HG02938 (cell line): ENCODE measurements at regions not wholly inside any gene's neighbourhood (a gene's known extent, or its start where the extent isn't known, plus 50 kb on each side); places are given as distances from the start of the nearest gene placed in this dataset.
"Not testable (repeated sequence)": the region's sequence is repeated elsewhere in the genome, so short reads cannot be mapped to it uniquely, and the experiment has no call there.

Experiments
- ATAC-seq: cut with Tn5 transposase; IDR thresholded peaks from one replicate; pipeline ENCODE4 v1.9.1; 2021; ENCODE audit warnings: mild to moderate bottlenecking, moderate library complexity; ENCODE audit not compliant: unreplicated experiment

DNA sequence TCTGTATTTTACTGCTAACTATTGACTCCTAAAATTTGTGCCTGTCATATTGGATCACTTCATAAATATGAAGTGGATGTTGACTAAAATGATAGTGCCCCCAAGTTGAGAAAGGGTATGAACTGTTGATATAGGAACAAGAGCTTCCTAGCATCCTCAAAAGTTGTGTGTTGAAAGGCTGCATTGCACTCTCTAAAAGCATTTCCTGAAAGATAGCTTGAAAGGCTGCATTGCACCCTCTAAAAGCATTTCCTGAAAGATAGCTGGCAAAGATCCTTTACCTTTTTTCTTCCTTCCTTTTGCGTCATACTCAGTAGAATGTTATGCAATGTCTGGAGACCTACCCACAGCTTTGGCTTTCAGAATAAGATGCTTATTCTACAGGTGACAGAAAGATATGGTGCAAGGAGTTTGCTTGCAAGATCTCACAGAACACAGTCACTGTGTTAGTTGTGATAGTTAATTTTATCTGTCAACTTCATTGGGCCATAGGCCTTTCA is 274.6 kb upstream of the GALNTL6 start:
- no peak for ATAC-seq

DNA sequence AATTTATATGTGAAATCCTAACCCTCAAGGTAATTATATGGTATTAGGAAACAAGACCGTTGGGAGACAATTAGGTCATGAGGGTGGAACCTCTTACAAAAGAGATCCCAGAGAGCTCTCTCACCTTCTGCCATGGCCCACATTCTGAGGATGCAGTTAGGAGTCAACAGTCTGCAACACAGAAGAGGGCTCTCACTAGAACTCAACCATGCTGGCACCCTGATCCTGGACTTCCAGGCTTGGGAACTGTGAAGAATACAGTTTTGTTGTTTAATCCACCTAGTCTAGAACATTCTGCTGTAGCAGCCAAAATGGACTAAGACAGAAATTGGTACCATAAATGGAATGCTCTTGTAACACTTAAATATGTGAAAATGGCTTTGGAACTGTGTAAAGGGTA is 278.8 kb upstream of the GALNTL6 start:
- no peak for ATAC-seq

DNA sequence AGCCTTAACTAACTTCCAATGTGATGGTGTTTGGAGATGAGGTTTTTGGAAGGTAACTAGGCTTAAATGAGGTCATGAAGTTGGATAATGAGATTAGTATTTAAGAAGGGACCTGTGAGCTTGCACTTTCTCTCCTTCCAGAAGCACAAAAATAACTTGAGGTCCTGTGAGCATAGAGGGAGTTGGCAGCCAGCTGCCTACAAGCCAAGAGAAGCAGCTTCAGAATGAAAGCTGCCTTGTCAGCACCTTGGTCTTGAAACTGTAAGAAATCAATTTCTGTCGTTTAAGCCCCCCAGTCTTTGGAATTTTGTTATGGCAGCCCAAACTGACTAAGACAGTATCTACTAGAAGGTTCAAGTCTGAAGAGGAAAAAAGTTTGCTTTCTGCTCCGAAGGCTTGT is 280.2 kb upstream of the GALNTL6 start:
- ATAC-seq = no peak

- ATAC-seq = no peak
Measured at GRCh38 chr4:171524903-171525302, 288.3 kb upstream of the GALNTL6 start.

DNA sequence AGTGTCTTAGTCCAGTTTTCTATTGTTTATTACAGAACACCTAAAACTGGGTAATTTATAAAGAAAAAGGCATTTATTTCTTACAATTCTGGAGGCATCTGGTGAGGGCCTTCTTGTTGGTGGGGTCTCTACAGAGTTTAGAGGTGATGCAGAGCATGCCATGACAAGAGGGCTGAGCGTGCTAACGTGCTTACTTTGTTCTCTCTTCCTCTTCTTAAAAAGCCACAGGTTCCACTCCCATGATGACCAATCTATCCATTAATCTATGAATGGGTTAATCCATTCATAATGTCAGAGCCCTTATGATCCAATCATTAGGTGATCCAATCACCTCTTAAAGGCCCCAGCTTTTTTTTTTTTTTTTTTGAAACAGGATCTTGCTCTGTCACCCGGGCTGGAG is 291.5 kb upstream of the GALNTL6 start:
- no peak for ATAC-seq

GRCh38 chr4:171519457-171519856 is 293.7 kb upstream of the GALNTL6 start:
- ATAC-seq = no peak

DNA sequence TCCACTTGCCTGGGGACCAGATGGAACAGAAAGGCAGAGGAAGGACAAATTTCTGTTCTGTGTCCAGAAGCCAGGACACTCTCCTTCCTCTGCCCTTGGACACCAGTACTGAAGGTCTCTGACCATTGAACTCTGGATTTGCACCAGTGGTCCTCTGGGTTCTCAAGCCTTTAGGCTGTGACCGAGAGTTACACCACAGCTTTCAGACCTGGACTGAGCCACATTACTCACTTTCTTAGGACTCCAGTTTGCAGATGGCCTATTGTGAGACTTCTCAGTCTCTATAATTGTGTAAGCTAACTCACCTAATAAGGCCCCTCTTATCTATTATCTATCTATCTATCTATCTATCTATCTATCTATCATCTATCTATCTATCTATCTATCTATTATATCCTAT is 295.3 kb upstream of the GALNTL6 start:
- no peak for ATAC-seq

DNA sequence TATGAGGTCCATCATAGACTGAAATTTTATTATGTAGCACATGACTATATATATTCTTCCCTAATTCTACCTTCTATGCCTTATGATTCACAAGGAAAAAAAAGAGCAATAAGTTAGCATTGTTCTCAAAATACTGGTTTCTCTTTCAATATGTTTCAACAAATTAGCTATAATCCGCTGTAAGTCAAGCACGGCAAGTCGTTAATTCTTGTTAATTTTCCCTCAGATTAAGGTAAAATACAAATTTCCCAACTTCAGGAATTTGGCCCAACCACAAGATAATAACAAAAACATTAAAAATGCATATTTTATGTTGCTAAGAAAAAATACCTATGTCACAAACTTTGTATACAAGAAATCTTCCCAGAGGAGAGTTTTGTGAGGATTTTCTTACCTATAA is 296.5 kb upstream of the GALNTL6 start:
- ATAC-seq = no peak

DNA sequence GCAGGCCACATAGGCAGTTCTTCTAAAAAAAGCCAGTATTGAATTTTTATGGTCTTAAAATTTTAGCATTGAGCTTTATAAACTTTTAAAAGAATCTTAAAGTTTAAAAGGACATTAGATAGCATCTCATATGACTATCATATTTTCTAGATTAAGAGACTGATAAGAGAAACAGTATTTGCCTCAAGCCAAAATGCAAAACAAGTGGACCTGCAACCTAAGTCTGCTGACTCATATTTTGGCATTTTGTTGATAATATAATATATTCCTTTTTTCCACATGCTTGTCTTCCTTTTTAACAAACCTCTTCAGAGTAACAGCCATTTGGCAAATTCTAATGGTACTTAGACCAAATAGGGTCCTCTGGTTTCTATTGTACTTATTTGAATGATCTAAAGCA is 328.5 kb upstream of the GALNTL6 start:
- ATAC-seq = no peak

- ATAC-seq = no peak
Measured at GRCh38 chr4:171478181-171478580, 335.0 kb upstream of the GALNTL6 start.

DNA sequence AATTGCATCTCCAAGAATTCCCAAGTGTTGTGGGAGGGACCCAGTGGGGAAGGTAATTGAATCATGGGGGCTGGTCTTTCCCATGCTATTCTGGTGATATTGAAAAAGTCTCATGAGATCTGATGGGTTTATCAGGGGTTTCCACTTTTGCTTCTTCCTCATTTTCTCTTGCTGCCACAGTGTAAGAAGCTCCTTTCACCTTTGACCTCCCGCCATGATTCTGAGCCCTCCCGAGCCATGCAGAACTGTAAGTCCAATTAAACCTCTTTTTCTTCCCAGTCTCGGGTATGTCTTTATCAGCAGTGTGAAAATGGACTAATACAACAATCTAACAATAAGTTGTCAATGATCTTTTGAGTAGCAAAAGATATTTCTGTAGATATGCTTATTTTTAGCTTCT is 338.1 kb upstream of the GALNTL6 start:
- not testable (repeated sequence) for ATAC-seq

- no peak for ATAC-seq
Measured at GRCh38 chr4:171473155-171473554, 340.0 kb upstream of the GALNTL6 start.

- no peak for ATAC-seq
Measured at GRCh38 chr4:171472230-171472629, 341.0 kb upstream of the GALNTL6 start.

DNA sequence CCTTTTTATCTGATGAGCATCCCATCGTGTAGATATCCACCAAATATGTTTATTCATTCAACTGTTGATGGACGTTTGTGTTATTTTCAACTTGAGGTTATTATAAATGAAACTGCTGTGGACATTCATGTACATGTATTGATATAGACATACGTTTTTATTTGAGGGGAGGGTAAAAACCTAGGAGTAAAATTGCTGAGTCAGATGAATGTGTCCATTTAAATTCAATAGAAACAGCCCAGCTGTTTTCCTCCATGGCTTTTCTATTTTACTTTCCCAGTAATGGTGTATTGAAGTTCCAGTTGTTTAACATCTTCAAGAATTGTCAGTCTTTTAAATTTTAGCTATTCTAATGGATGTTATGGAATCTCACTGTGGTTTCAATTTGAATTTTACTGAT is 348.7 kb upstream of the GALNTL6 start:
- ATAC-seq = no peak

DNA sequence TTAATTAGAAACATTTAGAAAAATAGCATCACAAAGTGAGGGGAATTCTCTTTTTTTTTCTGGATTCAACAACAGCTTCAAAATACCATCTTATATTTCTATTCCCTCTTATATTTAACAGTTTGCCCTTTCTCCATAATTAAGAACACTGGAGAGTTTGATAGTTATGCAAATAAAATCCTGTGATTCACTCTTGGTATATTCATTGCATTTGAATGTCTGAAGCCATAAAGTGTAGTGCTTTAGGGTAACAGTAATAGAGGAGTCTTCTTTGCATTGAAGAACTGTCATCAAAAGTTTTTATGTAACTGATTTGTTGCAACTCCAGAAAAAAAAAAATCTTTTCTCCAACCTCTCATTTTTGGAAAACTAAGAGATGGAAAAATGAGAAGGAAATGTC is 352.0 kb upstream of the GALNTL6 start:
- no peak for ATAC-seq

- no peak for ATAC-seq
Measured at GRCh38 chr4:171448919-171449481, 364.2 kb upstream of the GALNTL6 start.

- no peak for ATAC-seq
Measured at GRCh38 chr4:171448358-171448757, 364.8 kb upstream of the GALNTL6 start.

DNA sequence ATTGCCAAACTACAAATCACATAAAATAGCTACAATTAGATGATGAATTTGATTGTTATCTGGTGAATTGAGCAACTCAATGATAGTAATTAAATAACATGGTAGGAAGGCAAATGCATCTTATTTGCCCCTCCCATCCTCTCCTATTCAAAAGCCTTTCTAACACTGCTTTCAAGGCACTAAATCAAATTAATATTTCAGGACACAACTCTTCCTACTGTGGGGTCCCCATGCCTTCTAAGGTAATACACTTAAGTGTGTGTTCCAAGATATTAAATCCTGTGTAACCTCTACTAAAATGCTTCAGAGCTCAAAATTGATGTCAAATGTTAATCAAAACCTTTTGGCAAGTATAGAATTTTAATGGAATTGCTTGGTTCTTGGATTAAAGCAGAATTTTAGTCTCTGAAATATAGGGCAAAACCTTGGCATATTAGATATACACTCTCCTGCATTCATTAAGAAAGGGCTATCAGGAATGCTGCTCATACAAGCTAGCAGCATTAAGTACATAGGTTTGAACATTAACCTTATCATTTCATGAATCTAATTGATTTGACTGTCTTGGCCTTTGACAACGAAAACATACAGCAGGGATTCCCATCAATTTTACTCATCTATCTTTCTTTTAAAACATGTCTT is 371.8 kb upstream of the GALNTL6 start:
- ATAC-seq = no peak

DNA sequence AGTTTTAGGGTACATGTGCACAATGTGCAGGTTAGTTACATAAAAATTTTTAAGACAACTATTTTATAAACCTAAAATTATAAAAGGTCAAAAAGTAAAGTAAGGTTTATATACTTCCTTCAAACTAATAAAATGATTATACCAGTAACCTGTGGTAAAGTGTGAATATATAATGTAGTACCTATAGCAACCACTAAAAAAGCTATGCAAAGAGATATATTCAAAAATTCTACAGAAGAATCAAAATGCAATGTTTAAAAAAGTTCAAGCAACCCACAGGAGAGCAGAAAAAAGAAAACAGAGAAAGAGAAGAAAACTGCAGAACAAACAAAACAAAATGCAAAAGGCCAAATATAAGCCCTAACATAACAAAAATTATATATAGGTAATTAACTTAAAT is 379.5 kb upstream of the GALNTL6 start:
- no peak for ATAC-seq

DNA sequence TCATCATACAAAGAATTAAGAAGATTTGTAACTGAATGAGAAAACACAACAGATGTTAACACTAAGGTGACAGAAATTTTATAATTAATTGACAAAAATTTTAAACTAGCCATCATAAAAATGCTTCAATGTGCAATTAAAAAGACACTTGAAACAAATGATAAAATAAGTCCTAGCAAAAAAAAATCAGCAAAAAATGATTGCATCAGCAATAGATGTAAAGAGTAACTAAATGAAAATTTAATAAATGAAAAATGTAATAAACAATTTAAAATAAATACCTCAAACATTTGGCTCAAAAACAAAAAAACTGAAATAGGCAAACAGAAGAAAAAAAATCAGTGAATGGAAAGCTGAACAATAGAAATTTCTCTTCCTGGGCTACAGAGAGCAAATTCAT is 380.7 kb upstream of the GALNTL6 start:
- no peak for ATAC-seq

GRCh38 chr4:171430495-171430894 is 382.7 kb upstream of the GALNTL6 start:
- no peak for ATAC-seq

- no peak for ATAC-seq
Measured at GRCh38 chr4:171397175-171397574, 416.0 kb upstream of the GALNTL6 start.

GRCh38 chr4:171390626-171391025 is 422.6 kb upstream of the GALNTL6 start:
- ATAC-seq = no peak
